Nephron progenitor cell (in vitro differentiated cells): ENCODE measurements at regions not wholly inside any gene's neighbourhood (a gene's known extent, or its start where the extent isn't known, plus 50 kb on each side); places are given as distances from the start of the nearest gene placed in this dataset.

ENCODE experiments used
- DNase-seq: peaks from one replicate; pipeline ENCODE4 v3.0.0; 2021
- H3K27ac Mint-ChIP-seq: 2 replicates; pipeline ENCODE4 v1.8.0; 2021; ENCODE audit warnings: mild to moderate bottlenecking, moderate library complexity, mixed read lengths
- H3K27me3 Mint-ChIP-seq: 2 replicates; pipeline ENCODE4 v1.8.0; 2021; ENCODE audit warnings: mild to moderate bottlenecking, low read depth, mixed read lengths; ENCODE audit not compliant: poor library complexity
- H3K36me3 Mint-ChIP-seq: 2 replicates; pipeline ENCODE4 v1.8.0; 2021; ENCODE audit warnings: low read depth, mixed read lengths
- H3K4me1 Mint-ChIP-seq: 2 replicates; pipeline ENCODE4 v1.8.0; 2021; ENCODE audit warnings: mixed read lengths
- H3K4me3 Mint-ChIP-seq: 2 replicates; pipeline ENCODE4 v1.8.0; 2021; ENCODE audit warnings: mild to moderate bottlenecking, moderate library complexity, mixed read lengths
- H3K9me3 Mint-ChIP-seq: 2 replicates; pipeline ENCODE4 v1.8.0; 2021; ENCODE audit warnings: mild to moderate bottlenecking, moderate library complexity, mixed read lengths
- TF ChIP-seq, protein P1 (sequence below): fragments of 200-600 bp; sonication (generic); IDR thresholded peaks from 2 replicates; pipeline ENCODE4 v1.5.0; 2021; ENCODE audit warnings: antibody characterized with exemption

DNA sequence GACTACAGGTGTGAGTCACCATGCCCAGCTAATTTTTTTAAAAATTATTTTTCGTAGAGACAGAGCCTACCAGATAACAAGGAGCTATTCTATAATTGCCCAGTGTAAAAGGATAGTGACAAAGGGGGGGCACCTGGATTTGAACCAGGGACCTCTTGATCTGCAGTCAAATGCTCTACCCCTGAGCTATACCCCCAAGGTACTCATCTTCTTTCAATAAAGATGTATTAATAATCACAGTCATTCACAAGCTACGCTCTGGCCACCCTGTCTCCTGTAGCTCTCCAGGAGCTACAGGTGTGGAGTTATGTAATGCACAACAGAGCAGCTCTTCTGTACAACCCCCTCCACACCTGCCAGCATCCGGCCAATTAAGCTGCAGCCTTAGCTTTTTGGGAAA lies 83.5 kb downstream of the ZNF777 start:
- H3K27ac Mint-ChIP-seq, result no peak overlapping the region
- TF ChIP-seq, protein P1, sequence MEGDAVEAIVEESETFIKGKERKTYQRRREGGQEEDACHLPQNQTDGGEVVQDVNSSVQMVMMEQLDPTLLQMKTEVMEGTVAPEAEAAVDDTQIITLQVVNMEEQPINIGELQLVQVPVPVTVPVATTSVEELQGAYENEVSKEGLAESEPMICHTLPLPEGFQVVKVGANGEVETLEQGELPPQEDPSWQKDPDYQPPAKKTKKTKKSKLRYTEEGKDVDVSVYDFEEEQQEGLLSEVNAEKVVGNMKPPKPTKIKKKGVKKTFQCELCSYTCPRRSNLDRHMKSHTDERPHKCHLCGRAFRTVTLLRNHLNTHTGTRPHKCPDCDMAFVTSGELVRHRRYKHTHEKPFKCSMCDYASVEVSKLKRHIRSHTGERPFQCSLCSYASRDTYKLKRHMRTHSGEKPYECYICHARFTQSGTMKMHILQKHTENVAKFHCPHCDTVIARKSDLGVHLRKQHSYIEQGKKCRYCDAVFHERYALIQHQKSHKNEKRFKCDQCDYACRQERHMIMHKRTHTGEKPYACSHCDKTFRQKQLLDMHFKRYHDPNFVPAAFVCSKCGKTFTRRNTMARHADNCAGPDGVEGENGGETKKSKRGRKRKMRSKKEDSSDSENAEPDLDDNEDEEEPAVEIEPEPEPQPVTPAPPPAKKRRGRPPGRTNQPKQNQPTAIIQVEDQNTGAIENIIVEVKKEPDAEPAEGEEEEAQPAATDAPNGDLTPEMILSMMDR, result no peak
- no peaks in the 10 kb centered on the region for H3K4me1 Mint-ChIP-seq
- DNase-seq, result no peak
- no peak overlapping the region for H3K4me3 Mint-ChIP-seq
- peaks cover 43% of the 10 kb centered on the region for H3K27me3 Mint-ChIP-seq
- H3K36me3 Mint-ChIP-seq, result peaks cover 4% of the 10 kb centered on the region
- H3K9me3 Mint-ChIP-seq, result peaks cover 44% of the 10 kb centered on the region

DNA sequence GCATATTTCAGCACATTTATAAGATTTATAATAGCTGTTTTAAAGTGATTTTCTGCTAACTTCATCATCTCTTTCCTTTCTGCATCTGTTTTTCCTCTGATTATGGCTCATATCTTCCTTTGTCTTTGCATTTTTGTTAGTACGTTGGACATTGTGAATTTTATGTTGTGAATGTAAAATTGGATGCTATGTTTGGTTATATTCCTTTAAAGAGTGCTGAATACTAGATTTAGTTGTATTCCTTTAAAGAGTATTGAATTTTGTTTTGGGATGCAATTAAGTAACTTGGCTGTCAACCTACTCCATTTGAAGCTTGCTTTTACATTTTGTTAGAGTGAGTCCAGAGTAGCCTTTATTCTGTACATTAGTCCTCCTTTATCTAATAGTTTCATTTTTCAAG lies 81.2 kb downstream of the ZNF777 start:
- no peak for DNase-seq

DNA sequence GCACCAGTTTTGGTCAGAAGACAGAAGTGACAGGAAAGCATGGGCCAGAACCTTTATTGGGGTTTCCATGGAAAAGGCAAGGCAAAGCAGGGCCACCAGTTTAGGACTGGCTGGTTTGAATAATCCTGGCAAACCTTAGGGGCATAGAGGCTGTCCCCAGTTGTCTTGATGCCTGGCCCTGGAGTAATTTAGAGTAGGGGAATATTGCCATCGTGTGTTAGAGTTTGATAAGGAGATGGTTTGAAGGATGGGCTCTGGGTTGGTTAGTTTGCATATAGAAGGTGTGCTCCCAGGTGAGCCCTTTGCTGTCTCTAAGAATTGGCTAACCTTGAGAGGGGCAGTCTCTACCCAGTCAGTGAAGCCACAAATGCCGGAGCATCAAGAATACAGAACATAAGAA lies 79.6 kb downstream of the ZNF777 start:
- TF ChIP-seq, protein P1, result no peak
- no peaks in the 10 kb centered on the region for H3K4me1 Mint-ChIP-seq
- no peak overlapping the region for H3K27ac Mint-ChIP-seq
- no peak overlapping the region for H3K4me3 Mint-ChIP-seq
- peaks cover 28% of the 10 kb centered on the region for H3K9me3 Mint-ChIP-seq
- DNase-seq, result no peak
- H3K36me3 Mint-ChIP-seq, result no peaks in the 10 kb centered on the region
- H3K27me3 Mint-ChIP-seq, result peaks cover 28% of the 10 kb centered on the region

More for the DNA sequence above, 81.2 kb downstream of the ZNF777 start:
- H3K36me3 Mint-ChIP-seq, result no peaks in the 10 kb centered on the region
- peaks cover 32% of the 10 kb centered on the region for H3K27me3 Mint-ChIP-seq
- no peak overlapping the region for H3K27ac Mint-ChIP-seq
- no peaks in the 10 kb centered on the region for H3K4me1 Mint-ChIP-seq
- TF ChIP-seq, protein P1, result no peak
- no peak overlapping the region for H3K4me3 Mint-ChIP-seq
- H3K9me3 Mint-ChIP-seq, result peaks cover 28% of the 10 kb centered on the region
